K562 (cell line): ENCODE measurements at regions not wholly inside any gene's neighbourhood (a gene's known extent, or its start where the extent isn't known, plus 50 kb on each side); places are given as distances from the start of the nearest gene placed in this dataset.

Source experiments
- ATAC-seq: fragments of 200-7000 bp; cut with Tn5 transposase; 3 replicates; pipeline ENCODE4 v1.9.1; 2020; ENCODE audit warnings: moderate library complexity
- BruUV-seq: library from RNA; stranded (reverse); fragments of 400-500 nt; replicated peaks from 2 replicates; lab custom pipeline; 2021; lab: Mats Ljungman, UMichigan
- CTCF ChIA-PET: fragments of 300-600 bp; formaldehyde crosslinking; extraction: SDS; loops from one replicate; lab custom pipeline; 2021; ENCODE audit warnings: low intra/inter-chr PET ratio; lab: Yijun Ruan, JAX
- POLR2A ChIA-PET: fragments of 300-600, 350-650 bp; sonication (Branson Sonifier 250); formaldehyde crosslinking; extraction: SDS; loops from one replicate; lab custom pipeline; 2021; ENCODE audit warnings: antibody characterized with exemption, inconsistent platforms; lab: Yijun Ruan, JAX
- DNase-seq, 4 experiments: peaks; one replicate each; pipeline versions ENCODE4 v3.0.0 to v3.0.0-alpha.2; 2011 to 2018; ENCODE audit warnings: low spot score in 3 of 4, mixed read lengths in 3 of 4; ENCODE audit errors: extremely low read depth in 1 of 4
- FAIRE-seq: peaks from 2 replicates; lab custom pipeline; 2011; peaks lifted over from hg19 to GRCh38; lab: Jason Lieb, UNC
- H2AFZ ChIP-seq: 2 replicates; pipeline ENCODE4 v1.6.0; 2011; ENCODE audit warnings: low read depth, low read length, control low read depth, inconsistent platforms
- H3K27ac ChIP-seq: fragments of 200-600 bp; 3 replicates; pipeline ENCODE4 v1.8.0; 2011; ENCODE audit warnings: low read depth, mild to moderate bottlenecking, control low read depth, inconsistent platforms, low read length, moderate library complexity, mixed read lengths; ENCODE audit errors: extremely low read depth
- H3K27me3 ChIP-seq, 2 experiments: fragments of 300-600 bp in 1 of 2; 2 replicates in 1 of 2; 3 replicates in 1 of 2; pipeline versions ENCODE4 v1.6.0 to v1.8.0; 2011; ENCODE audit warnings: inconsistent platforms in 2 of 2, low read length in 2 of 2, mild to moderate bottlenecking in 1 of 2, mixed read lengths in 1 of 2, moderate library complexity in 1 of 2; ENCODE audit not compliant: control insufficient read depth in 2 of 2, insufficient read depth in 2 of 2
- H3K36me3 ChIP-seq: fragments of 300-600 bp; 3 replicates; pipeline ENCODE4 v1.8.0; 2011; ENCODE audit warnings: mild to moderate bottlenecking, low read length, inconsistent platforms; ENCODE audit not compliant: control insufficient read depth, insufficient read depth
- H3K4me1 ChIP-seq, 2 experiments: fragments of 200-600 bp in 1 of 2; replicated peaks in 1 of 2; 2 replicates in 1 of 2; 3 replicates in 1 of 2; pipeline versions ENCODE4 v1.5.1 to v1.8.0; 2011; ENCODE audit warnings: inconsistent platforms in 2 of 2, low read length in 2 of 2, mild to moderate bottlenecking in 1 of 2, mixed read lengths in 1 of 2, moderate library complexity in 1 of 2; ENCODE audit not compliant: control insufficient read depth in 2 of 2, insufficient read depth in 2 of 2
- H3K4me2 ChIP-seq: 2 replicates; pipeline ENCODE4 v1.6.1; 2011; ENCODE audit warnings: low read length, control low read depth, inconsistent platforms, mixed read lengths; ENCODE audit not compliant: insufficient read depth
- H3K4me3 ChIP-seq: fragments of 200-600 bp; sonication (generic), shearing (Covaris generic); 2 replicates; pipeline ENCODE4 v1.5.1; 2016; ENCODE audit warnings: control low read depth, inconsistent platforms
- H3K79me2 ChIP-seq: fragments of 200-600 bp; 3 replicates; pipeline ENCODE4 v1.8.0; 2011; ENCODE audit warnings: low read length, inconsistent platforms; ENCODE audit not compliant: control insufficient read depth, insufficient read depth
- H3K9ac ChIP-seq, 2 experiments: 2 replicates each; pipeline versions ENCODE4 v1.6.0 to v1.6.1; 2011; ENCODE audit warnings: low read depth in 2 of 2, low read length in 2 of 2, control low read depth in 1 of 2, inconsistent platforms in 1 of 2, mild to moderate bottlenecking in 1 of 2, mixed read lengths in 1 of 2; ENCODE audit not compliant: insufficient read depth in 1 of 2
- H3K9me1 ChIP-seq: one replicate; pipeline ENCODE4 v1.6.0; 2011; ENCODE audit warnings: inconsistent platforms, mild to moderate bottlenecking, low read length, moderate library complexity; ENCODE audit not compliant: control insufficient read depth, insufficient read depth
- H3K9me3 ChIP-seq: replicated peaks from 2 replicates; pipeline ENCODE4 v1.5.1; 2011; ENCODE audit warnings: low read depth, low read length, inconsistent platforms; ENCODE audit not compliant: control insufficient read depth, insufficient read depth
- H4K20me1 ChIP-seq: replicated peaks from 2 replicates; pipeline ENCODE4 v1.6.1; 2011; ENCODE audit warnings: low read length, inconsistent platforms, mixed read lengths; ENCODE audit not compliant: control insufficient read depth, insufficient read depth
- ARID2 ChIP-seq: fragments of 450-650 bp; IDR thresholded peaks from 2 replicates; pipeline ENCODE4 v1.6.1; 2017; ENCODE audit warnings: antibody characterized with exemption, mild to moderate bottlenecking
- ATF1 ChIP-seq, 2 experiments: fragments of 450-650 bp in 1 of 2; IDR thresholded peaks; 2 replicates each; pipeline ENCODE4 v1.6.1; 2016; ENCODE audit warnings: missing compliant biosample characterization in 1 of 2, missing genetic modification characterization in 1 of 2
- ESRRB ChIP-seq: fragments of 250-450 bp; sonication (Bioruptor Pico); IDR thresholded peaks from 2 replicates; pipeline ENCODE4 v1.5.0; 2020; ENCODE audit warnings: mild to moderate bottlenecking, moderate library complexity, borderline replicate concordance
- GTF2E2 ChIP-seq: fragments of 200-800 bp; sonication (Bioruptor generic); IDR thresholded peaks from 2 replicates; pipeline ENCODE4 v1.6.1; 2016; ENCODE audit warnings: missing genetic modification characterization, missing compliant biosample characterization
- IFI16 ChIP-seq: fragments of 250-450 bp; sonication (Bioruptor Pico); IDR thresholded peaks from 2 replicates; pipeline ENCODE4 v2.1.2; 2022; ENCODE audit warnings: mild to moderate bottlenecking, inconsistent platforms
- KAT8 ChIP-seq: fragments of 450-650 bp; IDR thresholded peaks from 2 replicates; pipeline ENCODE4 v1.6.1; 2016; ENCODE audit warnings: low read depth, mild to moderate bottlenecking
- PRPF4 ChIP-seq: fragments of 200-400 bp; formaldehyde crosslinking; IDR thresholded peaks from one replicate; pipeline ENCODE4 v1.6.1; 2017; ENCODE audit warnings: low read length, low read depth, mild to moderate bottlenecking; ENCODE audit not compliant: insufficient read depth, poor library complexity, severe bottlenecking
- RFX5 ChIP-seq: IDR thresholded peaks from 2 replicates; pipeline ENCODE4 v1.6.1; 2011; ENCODE audit warnings: low read depth, mild to moderate bottlenecking, improper control_type of control experiment, low read length
- SMC3 ChIP-seq: conservative IDR thresholded peaks from 2 replicates; pipeline ENCODE4 v1.6.1; 2011; ENCODE audit warnings: low read depth, low read length, improper control_type of control experiment; ENCODE audit not compliant: insufficient read depth
- STAT5B ChIP-seq: fragments of 250-450 bp; sonication (Bioruptor Pico); IDR thresholded peaks from 2 replicates; pipeline ENCODE4 v1.8.0; 2021; ENCODE audit warnings: mild to moderate bottlenecking, inconsistent platforms
- YBX1 ChIP-seq: fragments of 450-650 bp; IDR thresholded peaks from 2 replicates; pipeline ENCODE4 v1.7.1; 2016; ENCODE audit warnings: mild to moderate bottlenecking
- ZBTB8A ChIP-seq: fragments of 450-650 bp; IDR thresholded peaks from 2 replicates; pipeline ENCODE4 v1.6.1; 2018; ENCODE audit warnings: mild to moderate bottlenecking, moderate library complexity; ENCODE audit not compliant: partially characterized antibody
- ZNF764 ChIP-seq: fragments of 250-450 bp; sonication (Bioruptor Pico); IDR thresholded peaks from 2 replicates; pipeline ENCODE4 v1.4.0; 2020; ENCODE audit warnings: low read depth, mild to moderate bottlenecking, moderate library complexity
- WGBS: fragments of 100-300 bp; shearing (Covaris generic); methylation state at CpG from one replicate; pipeline ENCODE4 v1.1.6; 2016; ENCODE audit warnings: low coverage, mixed read lengths; ENCODE audit not compliant: insufficient coverage; ENCODE audit errors: missing lambda C conversion rate; 5-methylcytosine and 5-hydroxymethylcytosine counted together
- in situ Hi-C: fragments of 300-500 bp; cut with MboI; formaldehyde crosslinking; loops from 4 replicates; pipeline ENCODE4 v1.15.0; 2018; ENCODE audit warnings: inconsistent platforms, mixed read lengths
- intact Hi-C: fragments of 100-400 bp; cut with micrococcal nuclease; formaldehyde crosslinking; loops from 2 replicates; pipeline ENCODE4 v1.14.2; 2022
- TF ChIP-seq, protein P1 (sequence below): fragments of 250-450 bp; sonication (Bioruptor Pico); IDR thresholded peaks from 2 replicates; pipeline ENCODE4 v1.4.0; 2020; ENCODE audit warnings: mild to moderate bottlenecking, moderate library complexity
- TF ChIP-seq, protein P2 (sequence below): sonication (generic); formaldehyde crosslinking; IDR thresholded peaks from 2 replicates; pipeline ENCODE4 v1.8.0; 2022; ENCODE audit warnings: mild to moderate bottlenecking, missing genetic modification reagents
- TF ChIP-seq, protein P3 (sequence below): sonication (generic); formaldehyde crosslinking; IDR thresholded peaks from 2 replicates; pipeline ENCODE4 v1.8.0; 2022; ENCODE audit warnings: mild to moderate bottlenecking, missing genetic modification reagents

DNA sequence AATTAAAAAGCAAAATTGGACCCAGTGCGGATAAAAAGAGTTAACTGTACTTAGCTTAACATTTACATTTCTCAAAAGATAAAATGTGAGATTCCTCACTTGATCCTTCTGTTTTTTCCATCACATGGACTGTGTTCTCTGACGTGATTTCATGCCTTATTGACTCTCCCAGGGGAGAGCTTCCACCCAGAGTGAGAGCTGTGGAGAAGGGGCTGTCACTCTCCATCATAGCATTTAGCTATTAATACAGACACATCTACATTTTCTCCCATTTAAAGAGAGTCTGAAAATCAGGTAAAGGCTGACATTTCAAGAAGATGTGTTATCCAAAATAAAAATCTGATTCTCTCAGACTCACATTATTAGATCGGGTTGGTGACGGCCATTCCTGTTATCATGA lies 493.8 kb downstream of the FBXO15 start:
- no peak overlapping the region for H2AFZ ChIP-seq
- H3K9me1 ChIP-seq: no peaks in the 10 kb centered on the region
- H3K4me1 ChIP-seq: no peaks in the 10 kb centered on the region
- FAIRE-seq: no peak
- no peaks in the 10 kb centered on the region for H3K36me3 ChIP-seq
- no peak overlapping the region for H3K27ac ChIP-seq
- ATAC-seq: no peak
- 1% methylated on average over 4 of the region's 4 CpGs for whole genome bisulfite sequencing
- no peaks in the 10 kb centered on the region for H3K79me2 ChIP-seq
- ChIA-PET POLR2A (no interaction called here), CTCF (no interaction called here)
- no peaks in the 10 kb centered on the region for H3K27me3 ChIP-seq
- DNase-seq: no peak
- in situ Hi-C loops: no loop called here
- H4K20me1 ChIP-seq: no peaks in the 10 kb centered on the region
- H3K9ac ChIP-seq: no peak overlapping the region
- TF ChIP-seq ZBTB8A (no peak), YBX1 (no peak), ESRRB (CRISPR knock-in tag) (no peak), IFI16 (CRISPR knock-in tag) (no peak), ARID2 (no peak), STAT5B (no peak), GTF2E2 (no peak), RFX5 (no peak), PRPF4 (no peak), ZNF764 (CRISPR knock-in tag) (no peak), ATF1 (CRISPR knock-in tag; IDR thresholded peaks at IDR 0.05) (no peak), ATF1 (tag; IDR thresholded peaks at IDR 0.05) (no peak), SMC3 (no peak), KAT8 (no peak)
- TF ChIP-seq, protein P1, sequence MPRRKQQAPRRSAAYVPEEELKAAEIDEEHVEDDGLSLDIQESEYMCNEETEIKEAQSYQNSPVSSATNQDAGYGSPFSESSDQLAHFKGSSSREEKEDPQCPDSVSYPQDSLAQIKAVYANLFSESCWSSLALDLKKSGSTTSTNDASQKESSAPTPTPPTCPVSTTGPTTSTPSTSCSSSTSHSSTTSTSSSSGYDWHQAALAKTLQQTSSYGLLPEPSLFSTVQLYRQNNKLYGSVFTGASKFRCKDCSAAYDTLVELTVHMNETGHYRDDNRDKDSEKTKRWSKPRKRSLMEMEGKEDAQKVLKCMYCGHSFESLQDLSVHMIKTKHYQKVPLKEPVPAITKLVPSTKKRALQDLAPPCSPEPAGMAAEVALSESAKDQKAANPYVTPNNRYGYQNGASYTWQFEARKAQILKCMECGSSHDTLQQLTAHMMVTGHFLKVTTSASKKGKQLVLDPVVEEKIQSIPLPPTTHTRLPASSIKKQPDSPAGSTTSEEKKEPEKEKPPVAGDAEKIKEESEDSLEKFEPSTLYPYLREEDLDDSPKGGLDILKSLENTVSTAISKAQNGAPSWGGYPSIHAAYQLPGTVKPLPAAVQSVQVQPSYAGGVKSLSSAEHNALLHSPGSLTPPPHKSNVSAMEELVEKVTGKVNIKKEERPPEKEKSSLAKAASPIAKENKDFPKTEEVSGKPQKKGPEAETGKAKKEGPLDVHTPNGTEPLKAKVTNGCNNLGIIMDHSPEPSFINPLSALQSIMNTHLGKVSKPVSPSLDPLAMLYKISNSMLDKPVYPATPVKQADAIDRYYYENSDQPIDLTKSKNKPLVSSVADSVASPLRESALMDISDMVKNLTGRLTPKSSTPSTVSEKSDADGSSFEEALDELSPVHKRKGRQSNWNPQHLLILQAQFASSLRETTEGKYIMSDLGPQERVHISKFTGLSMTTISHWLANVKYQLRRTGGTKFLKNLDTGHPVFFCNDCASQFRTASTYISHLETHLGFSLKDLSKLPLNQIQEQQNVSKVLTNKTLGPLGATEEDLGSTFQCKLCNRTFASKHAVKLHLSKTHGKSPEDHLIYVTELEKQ (CRISPR knock-in tag): no peak
- TF ChIP-seq, protein P2, sequence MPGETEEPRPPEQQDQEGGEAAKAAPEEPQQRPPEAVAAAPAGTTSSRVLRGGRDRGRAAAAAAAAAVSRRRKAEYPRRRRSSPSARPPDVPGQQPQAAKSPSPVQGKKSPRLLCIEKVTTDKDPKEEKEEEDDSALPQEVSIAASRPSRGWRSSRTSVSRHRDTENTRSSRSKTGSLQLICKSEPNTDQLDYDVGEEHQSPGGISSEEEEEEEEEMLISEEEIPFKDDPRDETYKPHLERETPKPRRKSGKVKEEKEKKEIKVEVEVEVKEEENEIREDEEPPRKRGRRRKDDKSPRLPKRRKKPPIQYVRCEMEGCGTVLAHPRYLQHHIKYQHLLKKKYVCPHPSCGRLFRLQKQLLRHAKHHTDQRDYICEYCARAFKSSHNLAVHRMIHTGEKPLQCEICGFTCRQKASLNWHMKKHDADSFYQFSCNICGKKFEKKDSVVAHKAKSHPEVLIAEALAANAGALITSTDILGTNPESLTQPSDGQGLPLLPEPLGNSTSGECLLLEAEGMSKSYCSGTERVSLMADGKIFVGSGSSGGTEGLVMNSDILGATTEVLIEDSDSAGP: no peak
- TF ChIP-seq, protein P3, sequence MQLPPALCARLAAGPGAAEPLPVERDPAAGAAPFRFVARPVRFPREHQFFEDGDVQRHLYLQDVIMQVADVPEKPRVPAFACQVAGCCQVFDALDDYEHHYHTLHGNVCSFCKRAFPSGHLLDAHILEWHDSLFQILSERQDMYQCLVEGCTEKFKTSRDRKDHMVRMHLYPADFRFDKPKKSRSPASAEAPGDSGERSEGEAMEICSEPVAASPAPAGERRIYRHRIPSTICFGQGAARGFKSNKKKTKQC (CRISPR knock-in tag): no peak
- BruUV-seq: no TSS peak
- H3K9me3 ChIP-seq: no peaks in the 10 kb centered on the region
- no peak overlapping the region for H3K4me3 ChIP-seq
- no peak overlapping the region for H3K4me2 ChIP-seq
- intact Hi-C loops: no loop called here
